T-helper 17 cell (primary cell): ENCODE measurements at regions not wholly inside any gene's neighbourhood (a gene's known extent, or its start where the extent isn't known, plus 50 kb on each side); places are given as distances from the start of the nearest gene placed in this dataset.

Source experiments
- ATAC-seq: fragments of 150-1000 bp; cut with Tn5 transposase; 2 replicates; pipeline ENCODE4 v1.10.0; 2021; ENCODE audit warnings: mild to moderate bottlenecking, moderate library complexity
- DNase-seq, 3 donors: peaks; one replicate each; pipeline versions ENCODE4 v3.0.0 to v3.0.0-alpha.2; 2020 to 2021
- H3K9me3 ChIP-seq: one replicate; pipeline ENCODE4 v1.7.0; 2013; ENCODE audit warnings: low read length, mild to moderate bottlenecking; ENCODE audit not compliant: control insufficient read depth, poor library complexity, severe bottlenecking
- H3K27ac Mint-ChIP-seq: one replicate; pipeline ENCODE4 v1.8.0; 2022; ENCODE audit warnings: mild to moderate bottlenecking, moderate library complexity, mixed read lengths
- H3K27me3 Mint-ChIP-seq: one replicate; pipeline ENCODE4 v1.8.0; 2022; ENCODE audit warnings: mixed read lengths
- H3K36me3 Mint-ChIP-seq: one replicate; pipeline ENCODE4 v1.8.0; 2022; ENCODE audit warnings: low read depth, mixed read lengths
- H3K4me1 Mint-ChIP-seq: one replicate; pipeline ENCODE4 v1.8.0; 2022; ENCODE audit warnings: mild to moderate bottlenecking, mixed read lengths
- H3K4me3 Mint-ChIP-seq: one replicate; pipeline ENCODE4 v1.8.0; 2022; ENCODE audit warnings: mild to moderate bottlenecking, moderate library complexity, mixed read lengths

DNA sequence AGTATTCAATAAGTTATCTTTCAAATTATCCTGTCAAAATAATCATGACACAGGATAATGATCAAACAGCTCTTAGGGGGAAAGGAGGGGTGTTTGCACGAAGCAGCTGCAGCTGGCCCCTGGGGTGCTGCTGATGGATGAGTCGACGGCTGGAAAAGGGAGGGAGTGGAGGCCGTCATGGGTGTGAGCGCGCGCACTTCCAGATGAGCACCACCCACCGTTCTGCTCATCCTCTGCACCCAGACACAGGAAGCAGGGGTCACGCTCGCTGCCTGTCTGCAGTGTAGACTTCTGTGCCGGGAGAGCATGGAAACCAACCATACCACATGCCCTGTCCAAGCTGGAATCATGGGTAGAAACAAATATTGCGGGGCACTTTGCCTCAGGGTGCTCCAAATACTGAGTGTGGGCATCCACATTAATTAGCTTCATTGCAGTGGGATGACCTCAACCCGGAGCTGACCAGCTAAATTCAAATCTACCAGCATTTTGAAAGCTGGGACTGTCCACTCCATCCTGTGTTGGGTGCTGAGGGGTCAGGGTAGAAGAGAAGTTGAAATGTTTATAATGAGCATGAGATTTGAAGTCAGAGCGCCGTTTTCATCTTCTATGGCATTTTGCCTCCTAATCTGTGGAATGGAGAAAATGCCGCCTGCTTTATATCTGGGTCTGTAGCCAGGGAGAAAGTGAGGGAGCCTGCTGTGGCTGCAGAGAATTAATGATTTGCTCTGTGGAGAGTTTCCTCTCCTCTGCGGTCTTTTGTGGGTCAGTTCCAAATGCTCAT, 802.4 kb downstream of the TBC1D22A start:
- Mint-ChIP-seq H3K4me1 (peaks cover 6% of the 10 kb centered on the region), H3K4me3 (no peak overlapping the region), H3K36me3 (no peaks in the 10 kb centered on the region), H3K27ac (no peak overlapping the region), H3K27me3 (peaks cover 16% of the 10 kb centered on the region)
- DNase-seq, result no peak
- H3K9me3 ChIP-seq, result no peaks in the 10 kb centered on the region
- ATAC-seq, result no peak

- H3K4me1 Mint-ChIP-seq, result peaks cover 5% of the 10 kb centered on the region
- no peaks in the 10 kb centered on the region for H3K9me3 ChIP-seq
- no peak for ATAC-seq
- peaks cover 16% of the 10 kb centered on the region for H3K27me3 Mint-ChIP-seq
- DNase-seq, result no peak
- no peaks in the 10 kb centered on the region for H3K36me3 Mint-ChIP-seq
- H3K27ac Mint-ChIP-seq, result no peak overlapping the region
- no peak overlapping the region for H3K4me3 Mint-ChIP-seq
These were observed 801.7 kb downstream of the TBC1D22A start for GRCh38 chr22:47564158-47564450.

- DNase-seq (no peak), ATAC-seq (no peak)
- H3K27ac Mint-ChIP-seq, result no peak overlapping the region
- H3K9me3 ChIP-seq, result no peaks in the 10 kb centered on the region
- H3K36me3 Mint-ChIP-seq, result no peaks in the 10 kb centered on the region
- no peak overlapping the region for H3K4me3 Mint-ChIP-seq
- H3K27me3 Mint-ChIP-seq, result peaks cover 16% of the 10 kb centered on the region
- peaks cover 3% of the 10 kb centered on the region for H3K4me1 Mint-ChIP-seq
These were observed 801.1 kb downstream of the TBC1D22A start for GRCh38 chr22:47563406-47564157.

- ATAC-seq, result no peak
- H3K27me3 Mint-ChIP-seq, result peaks cover 16% of the 10 kb centered on the region
- no peak overlapping the region for H3K27ac Mint-ChIP-seq
- no peaks in the 10 kb centered on the region for H3K36me3 Mint-ChIP-seq
- DNase-seq, result no peak
- peaks cover 3% of the 10 kb centered on the region for H3K4me1 Mint-ChIP-seq
- no peaks in the 10 kb centered on the region for H3K9me3 ChIP-seq
- no peak overlapping the region for H3K4me3 Mint-ChIP-seq
These were observed 799.3 kb downstream of the TBC1D22A start for GRCh38 chr22:47561766-47562165.

- DNase-seq (no peak), ATAC-seq (no peak)
- Mint-ChIP-seq H3K4me3 (no peak overlapping the region), H3K27me3 (peaks cover 16% of the 10 kb centered on the region), H3K27ac (no peak overlapping the region), H3K36me3 (no peaks in the 10 kb centered on the region), H3K4me1 (peaks cover 3% of the 10 kb centered on the region)
- H3K9me3 ChIP-seq, result no peaks in the 10 kb centered on the region
These were observed 798.7 kb downstream of the TBC1D22A start for GRCh38 chr22:47561115-47561675.

DNA sequence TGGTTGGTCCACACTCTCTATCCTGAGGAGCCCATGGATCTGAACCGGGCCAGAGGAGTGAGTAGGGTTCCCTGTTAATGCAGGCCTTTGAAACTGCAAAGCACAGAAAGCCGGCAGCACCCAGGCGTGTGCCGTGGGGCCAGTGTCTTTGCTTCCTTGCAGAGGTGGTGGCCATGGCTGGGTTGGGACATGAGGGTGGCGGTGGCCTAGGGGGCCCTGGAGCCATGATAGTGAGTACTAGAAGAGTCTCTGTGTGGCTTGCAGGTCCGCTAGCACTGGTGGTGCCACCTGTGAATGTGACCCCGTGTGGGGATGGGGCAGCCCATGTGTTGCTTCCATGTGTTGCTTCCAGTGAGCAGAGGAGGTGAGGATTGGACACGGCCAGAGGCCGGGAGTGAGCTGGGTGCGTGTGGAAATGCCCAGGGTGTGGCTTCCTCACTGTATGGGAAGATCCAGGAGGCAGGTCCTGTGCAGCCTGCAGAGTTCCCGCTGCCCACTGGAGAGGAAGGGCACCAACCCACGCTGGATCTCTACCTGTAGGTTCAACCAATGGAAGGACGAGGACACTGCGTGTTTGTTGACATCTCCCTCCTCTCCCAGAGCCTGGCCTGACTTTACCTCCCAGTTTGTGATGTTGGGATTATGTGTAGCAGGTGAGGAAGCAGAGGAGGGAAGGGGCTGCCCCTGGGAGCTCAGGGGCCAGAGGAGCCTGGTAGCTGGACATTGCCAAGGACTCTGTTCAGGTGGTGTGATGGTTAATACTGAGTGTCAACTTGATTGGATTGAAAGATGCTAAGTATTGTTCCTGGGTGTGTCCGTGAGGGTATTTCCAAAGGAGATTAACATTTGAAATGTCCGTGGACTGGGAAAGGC, 796.6 kb downstream of the TBC1D22A start:
- DNase-seq (no peak), ATAC-seq (no peak)
- Mint-ChIP-seq H3K4me1 (peaks cover 3% of the 10 kb centered on the region), H3K27ac (no peak overlapping the region), H3K27me3 (peaks cover 12% of the 10 kb centered on the region), H3K36me3 (no peaks in the 10 kb centered on the region), H3K4me3 (no peak overlapping the region)
- H3K9me3 ChIP-seq, result no peaks in the 10 kb centered on the region

DNA sequence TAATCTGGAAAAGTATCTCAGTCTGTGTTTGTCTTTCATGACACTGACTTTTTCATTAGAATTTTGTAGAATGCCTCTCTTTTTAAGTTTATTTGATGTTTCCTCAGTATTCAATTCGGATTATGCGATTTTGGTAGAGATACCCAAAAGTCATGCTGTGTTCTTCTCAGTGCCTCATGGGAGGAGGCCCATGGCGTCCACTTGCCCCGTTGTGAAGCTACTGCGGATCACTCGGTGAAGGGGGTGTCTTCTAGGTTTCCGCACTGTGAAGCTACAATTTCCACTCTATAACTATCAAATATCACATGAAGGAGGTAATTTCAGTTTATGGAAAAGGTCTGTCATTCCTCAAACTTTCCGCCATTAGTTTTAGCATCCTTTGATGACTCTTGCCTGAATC, 794.0 kb downstream of the TBC1D22A start:
- Mint-ChIP-seq H3K27ac (no peak overlapping the region), H3K27me3 (peaks cover 12% of the 10 kb centered on the region), H3K4me3 (no peak overlapping the region), H3K4me1 (no peaks in the 10 kb centered on the region), H3K36me3 (no peaks in the 10 kb centered on the region)
- no peak for ATAC-seq
- no peaks in the 10 kb centered on the region for H3K9me3 ChIP-seq
- no peak for DNase-seq

DNA sequence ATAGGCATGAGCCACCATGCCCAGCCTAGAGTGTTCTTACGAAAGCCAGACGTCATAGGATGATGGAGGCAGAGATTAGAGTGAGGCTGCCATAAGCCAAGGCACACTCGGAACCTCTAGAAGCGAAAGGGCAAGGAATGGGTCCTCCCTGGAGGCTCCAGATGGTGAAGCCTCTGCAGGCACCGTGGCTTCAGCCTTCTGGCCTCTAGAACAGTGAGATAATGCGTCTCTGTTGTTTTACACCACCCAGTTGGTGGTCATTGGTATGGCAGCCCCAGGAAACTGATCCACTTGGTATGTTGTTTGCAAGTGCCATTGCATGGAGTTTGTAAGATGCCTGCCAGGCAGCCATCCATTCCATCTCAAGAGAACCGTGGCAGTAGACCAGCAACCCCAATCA, 791.0 kb downstream of the TBC1D22A start:
- no peak overlapping the region for H3K27ac Mint-ChIP-seq
- DNase-seq (no peak), ATAC-seq (no peak)
- H3K9me3 ChIP-seq, result no peaks in the 10 kb centered on the region
- H3K27me3 Mint-ChIP-seq, result peaks cover 22% of the 10 kb centered on the region
- peaks cover 2% of the 10 kb centered on the region for H3K4me1 Mint-ChIP-seq
- no peak overlapping the region for H3K4me3 Mint-ChIP-seq
- no peaks in the 10 kb centered on the region for H3K36me3 Mint-ChIP-seq

- DNase-seq (no peak), ATAC-seq (no peak)
- peaks cover 27% of the 10 kb centered on the region for H3K27me3 Mint-ChIP-seq
- H3K4me1 Mint-ChIP-seq, result peaks cover 2% of the 10 kb centered on the region
- no peaks in the 10 kb centered on the region for H3K36me3 Mint-ChIP-seq
- H3K9me3 ChIP-seq, result no peaks in the 10 kb centered on the region
- no peak overlapping the region for H3K4me3 Mint-ChIP-seq
- no peak overlapping the region for H3K27ac Mint-ChIP-seq
These were observed 790.2 kb downstream of the TBC1D22A start for GRCh38 chr22:47552541-47553205.

DNA sequence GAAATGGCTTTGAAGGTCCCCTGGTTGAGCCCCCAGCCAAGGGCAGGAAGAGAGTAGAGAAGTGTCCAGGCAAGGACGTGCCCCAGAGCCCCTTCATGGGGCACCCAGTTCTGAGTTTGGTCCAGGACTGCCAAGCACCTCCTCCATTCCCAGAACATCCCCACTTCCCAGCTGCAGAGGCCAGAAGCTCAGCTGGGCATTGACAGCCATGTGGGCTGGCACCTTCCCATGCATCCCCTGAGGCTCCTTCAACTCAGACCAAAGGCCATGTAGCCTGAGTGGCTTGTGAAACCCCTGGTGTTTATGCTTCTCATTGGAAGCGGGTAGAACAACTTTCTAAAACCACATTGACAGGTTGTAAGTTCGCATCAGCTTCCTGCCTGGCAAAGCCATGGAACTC, 789.6 kb downstream of the TBC1D22A start:
- Mint-ChIP-seq H3K4me3 (no peak overlapping the region), H3K4me1 (peaks cover 2% of the 10 kb centered on the region), H3K27me3 (peaks cover 27% of the 10 kb centered on the region), H3K27ac (no peak overlapping the region), H3K36me3 (no peaks in the 10 kb centered on the region)
- DNase-seq, result no peak
- no peak for ATAC-seq
- no peaks in the 10 kb centered on the region for H3K9me3 ChIP-seq

GRCh38 chr22:47551431-47551775, 789.0 kb downstream of the TBC1D22A start:
- H3K9me3 ChIP-seq, result no peaks in the 10 kb centered on the region
- ATAC-seq (no peak), DNase-seq (no peak)
- Mint-ChIP-seq H3K27ac (no peak overlapping the region), H3K4me3 (no peak overlapping the region), H3K36me3 (no peaks in the 10 kb centered on the region), H3K4me1 (peaks cover 2% of the 10 kb centered on the region), H3K27me3 (peaks cover 27% of the 10 kb centered on the region)

GRCh38 chr22:47550524-47551430, 788.3 kb downstream of the TBC1D22A start:
- ATAC-seq (no peak), DNase-seq (no peak)
- Mint-ChIP-seq H3K36me3 (no peaks in the 10 kb centered on the region), H3K4me1 (peaks cover 2% of the 10 kb centered on the region), H3K4me3 (no peak overlapping the region), H3K27me3 (peaks cover 27% of the 10 kb centered on the region), H3K27ac (no peak overlapping the region)
- no peaks in the 10 kb centered on the region for H3K9me3 ChIP-seq
